Loucy (cell line): ENCODE measurements at regions not wholly inside any gene's neighbourhood (a gene's known extent, or its start where the extent isn't known, plus 50 kb on each side); places are given as distances from the start of the nearest gene placed in this dataset.

ENCODE experiments used
- CTCF ChIP-seq: fragments of 200-600 bp; sonication (generic); conservative IDR thresholded peaks from 2 replicates; pipeline ENCODE4 v1.5.1; 2014; ENCODE audit warnings: mild to moderate bottlenecking, antibody characterized with exemption, low read length
- EZH2phosphoT487 ChIP-seq: fragments of 200-600 bp; IDR thresholded peaks from 2 replicates; pipeline ENCODE4 v1.6.1; 2018; ENCODE audit warnings: antibody characterized with exemption, mild to moderate bottlenecking, moderate library complexity, borderline replicate concordance

- TF ChIP-seq CTCF: peak; percentile 96
- no peak for TF ChIP-seq EZH2phosphoT487
Observed at GRCh38 chr13:60627071-60627686, 230.2 kb downstream of the TDRD3 start.
